Ovary (tissue), 7 donors: ENCODE measurements at regions not wholly inside any gene's neighbourhood (a gene's known extent, or its start where the extent isn't known, plus 50 kb on each side); places are given as distances from the start of the nearest gene placed in this dataset.

ENCODE experiments used
- DNase-seq, 5 donors: peaks; one replicate each; pipeline ENCODE4 v3.0.0-alpha.2; 2019 to 2020
- H3K27ac ChIP-seq, 2 donors: fragments of 200-600 bp; one replicate each; pipeline versions ENCODE4 v1.5.1 to v1.8.0; 2019 to 2022
- H3K27me3 ChIP-seq: fragments of 200-600 bp; one replicate; pipeline ENCODE4 v1.8.0; 2022
- H3K36me3 ChIP-seq: fragments of 200-600 bp; sonication (generic); one replicate; pipeline ENCODE4 v1.5.1; 2019
- H3K4me1 ChIP-seq: one replicate; pipeline ENCODE4 v1.8.1; 2013; ENCODE audit warnings: mild to moderate bottlenecking, moderate library complexity; ENCODE audit not compliant: insufficient read depth
- H3K4me3 ChIP-seq: fragments of 200-600 bp; sonication (generic); one replicate; pipeline ENCODE4 v1.5.1; 2017
- H3K9me3 ChIP-seq, 2 donors: fragments of 200-600 bp in 1 of 2; sonication (generic) in 1 of 2; one replicate each; pipeline versions ENCODE4 v1.5.1 to v1.8.1; 2013 to 2019; ENCODE audit warnings: mild to moderate bottlenecking in 1 of 2, moderate library complexity in 1 of 2
- EP300 ChIP-seq: sonication (generic); formaldehyde crosslinking; IDR thresholded peaks from one replicate; pipeline ENCODE4 v1.6.1; 2017; ENCODE audit warnings: antibody characterized with exemption
- POLR2A ChIP-seq: fragments of 450-650 bp; IDR thresholded peaks from one replicate; pipeline ENCODE4 v1.6.1; 2017; ENCODE audit warnings: antibody characterized with exemption, mild to moderate bottlenecking, moderate library complexity
- WGBS, 3 donors: extraction: QIAGEN DNeasy Blood & Tissue Kit in 1 of 3; methylation state at CpG; one replicate each; pipeline versions ENCODE4 v1.1.5 to v1.1.7; 2013 to 2017; 5-methylcytosine and 5-hydroxymethylcytosine counted together
- intact Hi-C, 4 donors: fragments of 100-400 bp; cut with DNase I; formaldehyde crosslinking; loops; one replicate each; pipeline versions ENCODE4 v1.11.0 to v1.15.1; 2022 to 2023
- TF ChIP-seq, protein P1 (sequence below), 3 donors: fragments of 450-650 bp in 2 of 3; fragments of 200-600 bp in 1 of 3; IDR thresholded peaks; one replicate each; pipeline versions ENCODE4 v1.5.1 to v1.8.0; 2016 to 2022; ENCODE audit warnings: antibody characterized with exemption in 3 of 3, mild to moderate bottlenecking in 1 of 3
- donor health status: DM: no; HTN: no; CAD: no; lungs with moderate emphysema.
- donor health status: DM: no; HTN: no; CAD: no.
- donor health status: Bipolar disorder and iron deficiency.
- donor health status: DM: no; HTN: no; CAD: no.
- donor health status: DM: yes; HTN: yes; CAD: no.

DNA sequence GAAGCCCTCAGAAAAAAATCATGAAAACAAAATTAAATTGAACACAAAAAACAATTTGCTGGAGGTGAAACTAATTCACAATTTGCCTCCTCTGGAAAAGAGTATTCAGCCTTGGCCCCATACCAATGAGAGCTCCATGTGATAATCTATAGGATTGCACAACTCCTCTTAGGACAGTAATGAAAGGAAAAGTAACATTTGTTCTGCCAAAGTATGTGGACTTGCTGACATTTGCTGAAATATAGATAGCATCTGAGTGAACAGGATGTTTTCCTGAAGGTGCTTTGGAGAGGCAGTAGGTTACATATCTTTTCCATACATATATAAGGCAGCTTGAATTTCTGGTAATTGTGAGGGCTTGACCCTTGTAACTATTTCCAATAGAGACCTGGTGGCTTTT lies 122.8 kb downstream of the OR4C45 start:
- TF ChIP-seq, protein P1, sequence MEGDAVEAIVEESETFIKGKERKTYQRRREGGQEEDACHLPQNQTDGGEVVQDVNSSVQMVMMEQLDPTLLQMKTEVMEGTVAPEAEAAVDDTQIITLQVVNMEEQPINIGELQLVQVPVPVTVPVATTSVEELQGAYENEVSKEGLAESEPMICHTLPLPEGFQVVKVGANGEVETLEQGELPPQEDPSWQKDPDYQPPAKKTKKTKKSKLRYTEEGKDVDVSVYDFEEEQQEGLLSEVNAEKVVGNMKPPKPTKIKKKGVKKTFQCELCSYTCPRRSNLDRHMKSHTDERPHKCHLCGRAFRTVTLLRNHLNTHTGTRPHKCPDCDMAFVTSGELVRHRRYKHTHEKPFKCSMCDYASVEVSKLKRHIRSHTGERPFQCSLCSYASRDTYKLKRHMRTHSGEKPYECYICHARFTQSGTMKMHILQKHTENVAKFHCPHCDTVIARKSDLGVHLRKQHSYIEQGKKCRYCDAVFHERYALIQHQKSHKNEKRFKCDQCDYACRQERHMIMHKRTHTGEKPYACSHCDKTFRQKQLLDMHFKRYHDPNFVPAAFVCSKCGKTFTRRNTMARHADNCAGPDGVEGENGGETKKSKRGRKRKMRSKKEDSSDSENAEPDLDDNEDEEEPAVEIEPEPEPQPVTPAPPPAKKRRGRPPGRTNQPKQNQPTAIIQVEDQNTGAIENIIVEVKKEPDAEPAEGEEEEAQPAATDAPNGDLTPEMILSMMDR (IDR thresholded peaks at IDR 0.05): no peak
- TF ChIP-seq EP300: no peak
- TF ChIP-seq POLR2A: no peak
- no peaks in the 10 kb centered on the region for H3K9me3 ChIP-seq
- H3K4me1 ChIP-seq: no peaks in the 10 kb centered on the region
- no peaks in the 10 kb centered on the region for H3K27me3 ChIP-seq
- no peak overlapping the region for H3K27ac ChIP-seq
- no peak for DNase-seq
- H3K4me3 ChIP-seq: no peak overlapping the region
- intact Hi-C loops: no loop called here
- no peaks in the 10 kb centered on the region for H3K36me3 ChIP-seq

DNA sequence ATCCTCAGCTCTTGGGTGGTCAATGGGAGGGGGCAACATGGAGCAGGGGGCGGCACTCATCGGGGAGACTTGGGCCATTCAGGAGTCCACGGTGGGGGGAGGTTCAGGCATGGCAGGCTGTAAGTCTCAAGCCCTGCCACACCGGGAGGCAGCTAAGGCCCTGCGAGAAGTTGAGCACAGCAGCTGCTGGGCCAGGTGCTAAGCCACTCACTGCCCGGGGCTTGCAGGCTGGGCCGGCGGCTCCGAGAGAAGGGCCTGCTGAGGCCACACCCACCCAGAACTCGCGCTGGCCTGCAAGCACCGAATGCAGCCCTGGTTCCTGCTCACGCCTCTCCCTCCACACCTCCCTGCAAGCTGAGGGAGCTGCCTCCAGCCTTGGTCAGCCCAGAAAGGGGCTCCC lies 131.4 kb downstream of the OR4C45 start:
- H3K4me3 ChIP-seq: no peak overlapping the region
- WGBS, 3 donors: 86 to 93% (median 92%) methylated on average over 10 to 13 of the region's 13 CpGs

GRCh38 chr11:50169634-50170033 lies 137.0 kb downstream of the OR4C45 start:
- H3K9me3 ChIP-seq: no peaks in the 10 kb centered on the region
- H3K27ac ChIP-seq: no peak overlapping the region
- no peak for DNase-seq
- no peaks in the 10 kb centered on the region for H3K4me1 ChIP-seq
- intact Hi-C loops: no loop called here
- TF ChIP-seq, protein P1 (IDR thresholded peaks at IDR 0.05): no peak
- TF ChIP-seq POLR2A (no peak), EP300 (no peak)
- no peak overlapping the region for H3K4me3 ChIP-seq
- no peaks in the 10 kb centered on the region for H3K36me3 ChIP-seq
- no peaks in the 10 kb centered on the region for H3K27me3 ChIP-seq
- 87 to 90% (median 87%) methylated on average over 13 of the region's 13 CpGs for WGBS, 3 donors

More for the DNA sequence above, 131.4 kb downstream of the OR4C45 start:
- Histone ChIP-seq H3K36me3 (no peaks in the 10 kb centered on the region), H3K27me3 (no peaks in the 10 kb centered on the region), H3K9me3 (no peaks in the 10 kb centered on the region), H3K4me1 (no peaks in the 10 kb centered on the region), H3K27ac (no peak overlapping the region)
- DNase-seq: no peak
- intact Hi-C loops: no loop called here
- no peak for TF ChIP-seq EP300
- no peak for TF ChIP-seq POLR2A
- TF ChIP-seq, protein P1 (IDR thresholded peaks at IDR 0.05): no peak

DNA sequence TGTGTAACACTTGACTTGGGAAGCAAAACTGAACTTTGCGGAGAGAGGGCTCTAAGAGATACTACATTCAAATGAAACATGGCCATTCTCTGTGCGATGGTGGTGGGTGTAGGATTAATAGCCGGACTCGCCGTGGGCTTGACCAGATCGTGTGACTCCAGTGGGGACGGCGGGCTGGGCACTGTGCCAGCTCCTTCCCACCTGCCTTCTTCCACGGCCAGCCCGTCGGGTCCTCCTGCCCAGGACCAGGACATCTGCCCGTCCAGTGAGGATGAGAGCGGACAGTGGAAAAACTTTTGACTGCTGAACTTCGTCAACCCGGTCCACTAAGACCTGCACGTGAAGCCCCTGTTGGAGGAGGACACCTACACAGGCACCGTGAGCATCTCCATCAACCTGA lies 137.4 kb downstream of the OR4C45 start:
- WGBS, 3 donors: 82 to 89% (median 83%) methylated on average over 17 of the region's 17 CpGs
- Histone ChIP-seq H3K36me3 (no peaks in the 10 kb centered on the region), H3K27ac (no peak overlapping the region), H3K4me3 (no peak overlapping the region), H3K4me1 (no peaks in the 10 kb centered on the region), H3K27me3 (no peaks in the 10 kb centered on the region), H3K9me3 (no peaks in the 10 kb centered on the region)
- intact Hi-C loops: no loop called here
- no peak for DNase-seq
- TF ChIP-seq, protein P1 (IDR thresholded peaks at IDR 0.05): no peak
- TF ChIP-seq POLR2A (no peak), EP300 (no peak)

- H3K9me3 ChIP-seq: no peaks in the 10 kb centered on the region
- no peak for TF ChIP-seq EP300
- TF ChIP-seq, protein P1 (IDR thresholded peaks at IDR 0.05): no peak
- TF ChIP-seq POLR2A: no peak
- no peak overlapping the region for H3K27ac ChIP-seq
- H3K4me3 ChIP-seq: no peak overlapping the region
- no peaks in the 10 kb centered on the region for H3K4me1 ChIP-seq
- intact Hi-C loops: no loop called here
- no peak for DNase-seq
- no peaks in the 10 kb centered on the region for H3K36me3 ChIP-seq
- H3K27me3 ChIP-seq: no peaks in the 10 kb centered on the region
Measured at GRCh38 chr11:50174189-50174588, 141.5 kb downstream of the OR4C45 start.
